ENCODE measurements at regions not wholly inside any gene's neighbourhood (a gene's known extent, or its start where the extent isn't known, plus 50 kb on each side); places are given as distances from the start of the nearest gene placed in this dataset.

GRCh38 chr11:70739091-70739490 lies 340.8 kb downstream of the CTTN start:
- Histone ChIP-seq H3K36me3 (ENCODE audit: low read depth) (no peaks in the 10 kb centered on the region), H3K9me3 (no peaks in the 10 kb centered on the region), H3K4me3 (no peak overlapping the region), H3K4me1 (ENCODE audit: low read depth) (no peaks in the 10 kb centered on the region)
- ATAC-seq (no peak), DNase-seq (no peak)
- TF ChIP-seq, protein P1, sequence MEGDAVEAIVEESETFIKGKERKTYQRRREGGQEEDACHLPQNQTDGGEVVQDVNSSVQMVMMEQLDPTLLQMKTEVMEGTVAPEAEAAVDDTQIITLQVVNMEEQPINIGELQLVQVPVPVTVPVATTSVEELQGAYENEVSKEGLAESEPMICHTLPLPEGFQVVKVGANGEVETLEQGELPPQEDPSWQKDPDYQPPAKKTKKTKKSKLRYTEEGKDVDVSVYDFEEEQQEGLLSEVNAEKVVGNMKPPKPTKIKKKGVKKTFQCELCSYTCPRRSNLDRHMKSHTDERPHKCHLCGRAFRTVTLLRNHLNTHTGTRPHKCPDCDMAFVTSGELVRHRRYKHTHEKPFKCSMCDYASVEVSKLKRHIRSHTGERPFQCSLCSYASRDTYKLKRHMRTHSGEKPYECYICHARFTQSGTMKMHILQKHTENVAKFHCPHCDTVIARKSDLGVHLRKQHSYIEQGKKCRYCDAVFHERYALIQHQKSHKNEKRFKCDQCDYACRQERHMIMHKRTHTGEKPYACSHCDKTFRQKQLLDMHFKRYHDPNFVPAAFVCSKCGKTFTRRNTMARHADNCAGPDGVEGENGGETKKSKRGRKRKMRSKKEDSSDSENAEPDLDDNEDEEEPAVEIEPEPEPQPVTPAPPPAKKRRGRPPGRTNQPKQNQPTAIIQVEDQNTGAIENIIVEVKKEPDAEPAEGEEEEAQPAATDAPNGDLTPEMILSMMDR (IDR thresholded peaks at IDR 0.05), result no peak
- intact Hi-C loops (cut with DNase I, micrococcal nuclease), result no loop called here

GRCh38 chr11:70739811-70740487 lies 341.6 kb downstream of the CTTN start:
- H3K4me1 ChIP-seq (ENCODE audit: low read depth), result no peaks in the 10 kb centered on the region
- no peaks in the 10 kb centered on the region for H3K9me3 ChIP-seq
- H3K36me3 ChIP-seq (ENCODE audit: low read depth), result no peaks in the 10 kb centered on the region
- TF ChIP-seq, protein P1 (IDR thresholded peaks at IDR 0.05), result no peak
- DNase-seq, result no peak
- no peak overlapping the region for H3K4me3 ChIP-seq
- no peak for ATAC-seq
- intact Hi-C loops (cut with DNase I, micrococcal nuclease), result no loop called here

GRCh38 chr11:70740488-70740851 lies 342.1 kb downstream of the CTTN start:
- H3K36me3 ChIP-seq (ENCODE audit: low read depth), result no peaks in the 10 kb centered on the region
- TF ChIP-seq, protein P1 (IDR thresholded peaks at IDR 0.05), result no peak
- no peak for ATAC-seq

DNA sequence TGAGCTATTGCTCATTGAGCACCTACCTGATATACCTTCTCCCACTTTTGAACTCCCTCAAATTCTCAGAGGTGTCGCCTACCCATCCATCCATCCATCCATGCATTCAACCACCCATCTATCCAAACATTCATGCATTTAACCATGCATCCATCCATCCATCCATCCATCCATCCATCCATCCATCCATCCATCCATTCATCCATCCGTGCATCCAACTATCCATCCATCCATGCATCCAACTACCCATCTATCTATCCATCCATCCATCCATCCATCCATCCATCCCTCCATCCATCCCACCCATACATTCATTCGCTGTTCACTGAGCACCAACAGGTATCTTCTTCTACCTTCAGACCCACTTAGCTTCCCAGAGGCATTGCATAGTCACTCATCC lies 342.8 kb downstream of the CTTN start:
- DNase-seq (no peak), ATAC-seq (no peak)
- intact Hi-C loops (cut with DNase I, micrococcal nuclease), result no loop called here
- H3K4me1 ChIP-seq (ENCODE audit: low read depth), result no peaks in the 10 kb centered on the region
- no peak overlapping the region for H3K4me3 ChIP-seq
- H3K9me3 ChIP-seq, result no peaks in the 10 kb centered on the region
- H3K36me3 ChIP-seq (ENCODE audit: low read depth), result no peaks in the 10 kb centered on the region
- TF ChIP-seq, protein P1 (IDR thresholded peaks at IDR 0.05), result no peak

More at GRCh38 chr11:70740488-70740851, 342.1 kb downstream of the CTTN start:
- Histone ChIP-seq H3K9me3 (no peaks in the 10 kb centered on the region), H3K4me1 (ENCODE audit: low read depth) (no peaks in the 10 kb centered on the region), H3K4me3 (no peak overlapping the region)
- intact Hi-C loops (cut with DNase I, micrococcal nuclease), result no loop called here
- no peak for DNase-seq

GRCh38 chr11:70742553-70743291 lies 344.4 kb downstream of the CTTN start:
- Histone ChIP-seq H3K9me3 (no peaks in the 10 kb centered on the region), H3K4me3 (no peak overlapping the region), H3K4me1 (ENCODE audit: low read depth) (no peaks in the 10 kb centered on the region), H3K36me3 (ENCODE audit: low read depth) (no peaks in the 10 kb centered on the region)
- intact Hi-C loops (cut with DNase I, micrococcal nuclease), result no loop called here
- TF ChIP-seq, protein P1 (IDR thresholded peaks at IDR 0.05), result no peak
- DNase-seq, result no peak
- ATAC-seq, result no peak

Data from mucosa of descending colon (tissue), 3 donors.